KOPT-K1 (cell line): ENCODE measurements at regions not wholly inside any gene's neighbourhood (a gene's known extent, or its start where the extent isn't known, plus 50 kb on each side); places are given as distances from the start of the nearest gene placed in this dataset.

Experiments used
- H3K27ac ChIP-seq: fragments of 200-600 bp; sonication (generic); 2 replicates; pipeline ENCODE4 v1.5.1; 2016; ENCODE audit warnings: antibody characterized with exemption, mild to moderate bottlenecking, low read depth, low read length; ENCODE audit not compliant: poor library complexity, severe bottlenecking
- H3K36me3 ChIP-seq: fragments of 200-600 bp; sonication (generic); 2 replicates; pipeline ENCODE4 v1.5.1; 2017; ENCODE audit warnings: antibody characterized with exemption, mild to moderate bottlenecking, low read length, moderate library complexity; ENCODE audit not compliant: insufficient read depth
- H3K9me3 ChIP-seq: fragments of 200-600 bp; sonication (generic); 2 replicates; pipeline ENCODE4 v1.5.1; 2017; ENCODE audit warnings: antibody characterized with exemption, low read length, mild to moderate bottlenecking; ENCODE audit not compliant: insufficient read depth, poor library complexity, severe bottlenecking

DNA sequence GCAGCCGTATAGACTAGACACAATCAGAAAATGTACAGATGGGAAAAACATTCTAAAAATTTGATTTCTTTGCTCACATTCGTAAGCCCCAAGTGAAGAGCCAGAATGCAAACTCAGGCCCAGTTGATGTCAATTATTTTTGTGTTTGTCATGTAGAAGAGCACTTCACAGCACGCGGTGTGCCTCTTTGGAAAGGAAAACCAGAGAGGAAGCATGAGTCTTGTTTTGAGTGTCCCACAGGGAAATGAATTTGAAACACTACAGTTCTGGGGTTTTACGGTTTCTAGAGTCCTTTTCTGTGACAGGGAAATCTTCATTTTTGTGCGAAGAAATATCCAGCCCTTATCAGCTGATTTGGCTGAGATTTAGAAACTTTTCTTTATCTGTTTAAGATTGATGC, 554.6 kb upstream of the BOD1L1 start:
- Histone ChIP-seq H3K36me3 (no peaks in the 10 kb centered on the region), H3K9me3 (no peaks in the 10 kb centered on the region), H3K27ac (no peak overlapping the region)

DNA sequence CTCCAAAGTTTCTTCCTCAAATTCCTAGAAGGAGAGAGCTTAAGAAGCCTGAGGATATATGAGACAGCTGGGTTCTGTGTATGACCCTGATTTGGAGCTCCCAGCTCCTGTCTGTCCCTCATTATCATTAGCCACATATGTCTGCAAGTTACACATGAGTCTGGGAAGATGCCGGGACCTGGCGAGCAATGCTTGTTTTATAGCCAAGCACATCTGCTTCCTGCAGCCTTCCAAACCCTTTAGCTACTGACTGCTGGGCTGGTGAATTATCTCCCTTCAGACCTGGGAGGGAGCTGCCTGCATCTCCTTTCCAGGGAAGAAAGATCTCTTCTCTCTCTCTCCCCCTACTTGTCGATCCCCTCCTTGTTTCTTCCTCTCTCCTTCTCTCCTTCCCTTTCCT, 556.7 kb upstream of the BOD1L1 start:
- Histone ChIP-seq H3K27ac (no peak overlapping the region), H3K9me3 (no peaks in the 10 kb centered on the region), H3K36me3 (no peaks in the 10 kb centered on the region)

GRCh38 chr4:14184767-14185166, 557.2 kb upstream of the BOD1L1 start:
- no peak overlapping the region for H3K27ac ChIP-seq
- no peaks in the 10 kb centered on the region for H3K36me3 ChIP-seq
- no peaks in the 10 kb centered on the region for H3K9me3 ChIP-seq

DNA sequence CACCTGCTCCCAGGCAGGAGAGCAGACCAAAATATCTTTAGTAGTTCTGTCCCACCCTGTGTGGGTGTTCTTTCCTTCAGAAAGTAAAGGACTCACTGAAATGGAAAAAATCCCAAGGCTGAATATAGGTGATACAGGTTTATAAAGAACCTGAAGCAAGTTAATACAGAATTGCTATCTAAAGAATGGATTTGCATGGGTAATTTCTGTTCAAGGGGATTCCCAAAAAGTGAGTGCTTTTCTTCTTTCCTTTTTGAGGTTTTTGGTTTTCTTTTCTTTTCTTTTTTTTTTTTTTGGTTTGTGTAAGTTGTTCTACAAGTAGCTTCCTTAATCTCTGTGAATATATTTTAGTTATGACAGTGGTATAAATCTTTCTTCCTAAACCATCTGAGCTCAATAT, 560.7 kb upstream of the BOD1L1 start:
- H3K9me3 ChIP-seq, result no peaks in the 10 kb centered on the region
- H3K27ac ChIP-seq, result no peak overlapping the region
- H3K36me3 ChIP-seq, result no peaks in the 10 kb centered on the region

- no peaks in the 10 kb centered on the region for H3K36me3 ChIP-seq
- H3K9me3 ChIP-seq, result no peaks in the 10 kb centered on the region
- H3K27ac ChIP-seq, result no peak overlapping the region
Observed at GRCh38 chr4:14193601-14194000, 566.1 kb upstream of the BOD1L1 start.

GRCh38 chr4:14196131-14196530, 568.6 kb upstream of the BOD1L1 start:
- Histone ChIP-seq H3K9me3 (no peaks in the 10 kb centered on the region), H3K36me3 (no peaks in the 10 kb centered on the region), H3K27ac (no peak overlapping the region)

GRCh38 chr4:14215116-14215770, 587.7 kb upstream of the BOD1L1 start:
- no peaks in the 10 kb centered on the region for H3K9me3 ChIP-seq
- H3K27ac ChIP-seq, result no peak overlapping the region
- H3K36me3 ChIP-seq, result no peaks in the 10 kb centered on the region

- H3K9me3 ChIP-seq, result no peaks in the 10 kb centered on the region
- no peak overlapping the region for H3K27ac ChIP-seq
- H3K36me3 ChIP-seq, result no peaks in the 10 kb centered on the region
Observed at GRCh38 chr4:14217401-14217800, 589.9 kb upstream of the BOD1L1 start.

DNA sequence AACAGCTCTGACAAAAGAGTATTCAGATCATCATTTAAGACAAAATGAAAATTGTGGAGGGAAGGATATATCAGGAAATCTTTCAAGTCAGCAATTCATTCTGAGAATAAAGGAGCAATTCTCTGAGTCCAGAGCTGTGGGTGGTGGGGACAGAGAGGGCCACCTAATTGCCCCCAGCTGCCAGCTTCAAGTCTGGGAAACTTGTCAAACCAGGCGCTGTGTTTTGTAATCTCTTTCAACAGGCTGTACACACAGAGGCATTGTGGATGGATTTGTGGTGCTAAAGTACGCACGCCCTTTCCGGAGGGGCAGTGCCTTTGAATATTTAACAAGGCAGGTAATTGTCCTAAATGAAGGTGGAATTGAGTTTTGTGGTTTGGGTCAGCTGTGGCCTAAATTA, 591.1 kb upstream of the BOD1L1 start:
- no peak overlapping the region for H3K27ac ChIP-seq
- no peaks in the 10 kb centered on the region for H3K9me3 ChIP-seq
- H3K36me3 ChIP-seq, result no peaks in the 10 kb centered on the region

DNA sequence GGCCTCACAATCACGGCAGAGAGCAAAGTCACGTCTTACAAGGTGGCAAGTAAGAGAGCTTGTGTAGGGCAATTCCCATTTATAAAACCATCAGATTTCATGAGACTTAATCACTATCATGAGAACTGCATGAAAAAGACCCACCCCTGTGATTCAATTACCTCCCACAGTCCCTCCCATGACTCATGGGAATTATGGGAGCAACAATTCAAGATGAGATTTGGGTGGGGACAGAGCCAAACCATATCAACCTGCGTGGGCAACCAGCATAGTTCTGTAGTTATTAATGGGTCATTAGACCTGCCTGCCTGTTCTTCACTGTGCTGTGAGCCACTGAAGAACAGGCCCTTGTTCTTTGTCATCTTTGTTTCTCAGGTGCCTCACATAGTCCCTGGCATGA, 593.7 kb upstream of the BOD1L1 start:
- no peaks in the 10 kb centered on the region for H3K9me3 ChIP-seq
- H3K36me3 ChIP-seq, result no peaks in the 10 kb centered on the region
- no peak overlapping the region for H3K27ac ChIP-seq

DNA sequence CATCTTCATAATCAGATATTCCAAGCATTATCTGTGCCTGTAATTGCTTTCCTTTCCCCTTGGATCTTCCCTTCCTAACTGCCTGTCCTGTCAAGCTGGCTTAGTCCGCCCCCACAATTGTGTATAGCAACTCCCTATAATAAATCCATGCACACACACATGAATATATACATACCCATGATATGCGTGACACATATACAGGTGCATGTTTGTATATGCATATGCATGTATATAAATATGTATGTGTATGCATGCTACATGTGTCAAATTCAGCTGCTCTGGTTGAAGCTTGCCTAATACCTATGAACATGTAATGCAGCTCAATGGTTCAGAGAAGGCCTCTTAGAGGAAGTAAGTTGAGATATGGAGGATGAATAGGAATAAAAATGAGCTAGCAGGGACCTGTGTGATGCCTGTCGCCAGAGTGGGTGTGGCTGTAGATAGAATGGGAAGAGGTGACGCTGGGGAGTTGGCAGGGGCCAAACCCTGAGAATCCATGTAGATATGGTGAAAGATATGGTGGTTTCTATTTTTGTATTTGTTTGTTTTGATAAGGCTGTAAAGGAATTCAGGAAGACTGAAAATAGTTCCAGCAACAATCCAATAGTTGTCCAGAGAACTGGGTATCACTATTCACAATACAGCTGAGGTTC, 595.0 kb upstream of the BOD1L1 start:
- H3K9me3 ChIP-seq, result no peaks in the 10 kb centered on the region
- H3K36me3 ChIP-seq, result no peaks in the 10 kb centered on the region
- H3K27ac ChIP-seq, result no peak overlapping the region

DNA sequence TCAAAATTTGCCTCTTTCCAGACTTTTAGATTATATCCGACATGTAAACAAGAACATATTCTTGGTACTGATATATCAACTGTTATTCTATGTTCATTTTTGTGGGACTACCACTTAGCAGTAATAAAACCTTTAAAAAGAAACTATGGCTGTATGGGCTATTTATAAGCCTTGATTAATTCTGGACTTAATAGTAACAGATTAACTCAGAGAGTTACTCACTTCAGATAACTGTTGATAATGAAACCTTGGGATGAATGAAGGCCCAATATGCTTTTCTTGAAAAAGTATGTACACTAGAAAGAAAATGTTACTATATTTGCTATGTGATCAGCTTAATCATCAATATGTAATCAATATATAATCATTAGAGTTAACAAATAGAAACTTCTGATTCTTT, 595.9 kb upstream of the BOD1L1 start:
- Histone ChIP-seq H3K9me3 (no peaks in the 10 kb centered on the region), H3K27ac (no peak overlapping the region), H3K36me3 (no peaks in the 10 kb centered on the region)

DNA sequence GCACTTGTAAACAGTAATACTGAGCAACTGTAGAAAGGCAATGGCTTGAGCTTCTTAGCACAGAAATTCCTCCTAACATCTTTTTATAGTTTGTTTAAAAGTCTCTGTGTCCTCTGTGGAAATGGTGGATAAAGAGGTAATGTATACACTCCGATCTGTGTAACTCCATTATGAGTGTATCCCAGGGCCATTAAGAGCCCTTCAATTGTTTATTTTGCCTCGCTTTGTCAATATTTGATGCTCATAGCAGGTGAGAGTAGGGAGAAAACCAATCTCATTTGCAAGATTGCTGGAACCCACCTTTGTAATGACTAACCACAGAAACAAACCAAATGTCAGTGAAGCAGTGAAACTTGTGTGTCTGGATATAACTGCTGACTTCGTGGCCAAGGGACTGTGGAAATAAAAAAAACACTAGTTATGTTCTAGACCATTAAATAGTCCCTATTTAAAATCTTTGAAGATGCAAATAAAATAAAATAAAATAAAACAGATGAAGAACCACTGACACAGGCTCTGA, 598.2 kb upstream of the BOD1L1 start:
- Histone ChIP-seq H3K9me3 (no peaks in the 10 kb centered on the region), H3K36me3 (no peaks in the 10 kb centered on the region), H3K27ac (no peak overlapping the region)

DNA sequence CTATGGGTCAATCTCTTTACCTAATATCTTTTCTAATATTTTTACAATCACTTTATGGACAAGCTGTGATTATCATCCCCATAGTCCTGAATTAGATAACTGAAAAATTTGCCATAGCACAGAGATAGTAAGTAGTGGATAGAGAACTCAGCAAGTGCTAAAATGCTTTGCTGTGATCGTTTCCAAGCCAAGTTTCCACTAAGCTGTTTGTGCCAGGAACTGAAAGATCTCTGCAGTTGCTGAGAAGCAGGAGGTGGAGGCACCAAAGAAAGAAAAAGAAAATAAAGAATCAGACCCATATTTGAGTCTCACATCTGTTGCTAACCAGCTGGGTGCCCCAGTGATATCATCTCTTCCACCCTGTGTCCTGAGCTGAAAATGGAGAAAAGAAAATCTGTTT, 605.6 kb upstream of the BOD1L1 start:
- Histone ChIP-seq H3K36me3 (no peaks in the 10 kb centered on the region), H3K27ac (no peak overlapping the region)

GRCh38 chr4:14234307-14234706, 606.8 kb upstream of the BOD1L1 start:
- Histone ChIP-seq H3K9me3 (no peaks in the 10 kb centered on the region), H3K36me3 (no peaks in the 10 kb centered on the region), H3K27ac (no peak overlapping the region)

More for the DNA sequence above, 605.6 kb upstream of the BOD1L1 start:
- no peaks in the 10 kb centered on the region for H3K9me3 ChIP-seq

DNA sequence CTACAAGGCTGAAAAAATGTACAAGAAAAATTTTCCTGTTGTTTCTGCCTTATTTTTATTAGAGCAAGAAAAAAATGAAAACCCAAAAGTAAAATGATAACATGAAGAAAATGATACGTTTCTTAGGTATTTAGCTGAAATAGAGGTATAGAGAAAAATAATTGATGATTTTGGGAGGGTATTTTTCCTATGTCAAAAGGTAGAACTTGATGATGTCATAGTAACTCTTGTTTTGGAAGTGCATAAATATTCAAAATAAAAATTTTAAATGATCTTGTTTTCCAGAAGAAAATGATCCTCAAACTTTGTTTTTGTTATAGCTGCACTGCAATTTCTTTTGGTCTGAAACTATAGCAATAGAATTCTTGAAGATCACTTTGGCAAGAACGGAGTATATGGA, 608.8 kb upstream of the BOD1L1 start:
- H3K9me3 ChIP-seq, result no peaks in the 10 kb centered on the region
- H3K36me3 ChIP-seq, result no peaks in the 10 kb centered on the region
- no peak overlapping the region for H3K27ac ChIP-seq
